Thyroid gland (tissue), 4 donors: ENCODE measurements at regions not wholly inside any gene's neighbourhood (a gene's known extent, or its start where the extent isn't known, plus 50 kb on each side); places are given as distances from the start of the nearest gene placed in this dataset.

ENCODE experiments used
- CTCF ChIP-seq, 6 experiments: fragments of 200-600 bp in 3 of 6; fragments of 450-650 bp in 3 of 6; sonication (generic) in 3 of 6; IDR thresholded peaks; one replicate each; pipeline ENCODE4 v1.5.1; 2016 to 2019; ENCODE audit warnings: antibody characterized with exemption in 6 of 6, mild to moderate bottlenecking in 2 of 6, inconsistent platforms in 1 of 6, moderate library complexity in 1 of 6
- POLR2A ChIP-seq, 2 donors: fragments of 450-650 bp; IDR thresholded peaks; one replicate each; pipeline ENCODE4 v1.6.1; 2017; ENCODE audit warnings: antibody characterized with exemption in 2 of 2, mild to moderate bottlenecking in 2 of 2, moderate library complexity in 1 of 2

GRCh38 chr3:80445641-80446040 is 677.8 kb upstream of the ROBO1 start:
- TF ChIP-seq CTCF (IDR thresholded peaks at IDR 0.05): no peak
- no peak for TF ChIP-seq POLR2A (IDR thresholded peaks at IDR 0.05)
